ENCODE measurements at regions not wholly inside any gene's neighbourhood (a gene's known extent, or its start where the extent isn't known, plus 50 kb on each side); places are given as distances from the start of the nearest gene placed in this dataset.
"Not testable (repeated sequence)": the region's sequence is repeated elsewhere in the genome, so short reads cannot be mapped to it uniquely, and the experiment has no call there.

DNA sequence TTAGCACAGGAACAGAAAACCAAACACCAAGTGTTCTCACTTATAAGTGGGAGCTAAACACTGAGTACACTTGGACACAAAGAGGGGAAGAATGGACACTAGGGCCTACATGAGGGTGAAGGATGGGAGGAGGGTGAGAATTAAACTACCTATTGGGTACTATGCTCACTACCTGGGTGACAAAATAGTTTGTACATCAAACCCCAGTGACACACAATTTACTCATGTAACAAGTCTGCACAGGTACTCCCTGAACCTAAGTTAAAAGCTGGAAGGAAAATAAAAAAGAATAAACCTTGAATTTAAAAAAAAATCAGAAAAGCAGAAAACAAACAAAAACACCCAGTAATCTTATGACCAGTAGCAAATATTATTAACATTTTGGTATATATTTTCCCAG lies 188.6 kb downstream of the TFAP2B start:
- TF ChIP-seq ZNF8 (CRISPR knock-in tag; IDR thresholded peaks at IDR 0.05), result no peak
- no peak for TF ChIP-seq TOX (CRISPR knock-in tag; IDR thresholded peaks at IDR 0.05; ENCODE audit: borderline replicate concordance)
- ATAC-seq, result no peak

DNA sequence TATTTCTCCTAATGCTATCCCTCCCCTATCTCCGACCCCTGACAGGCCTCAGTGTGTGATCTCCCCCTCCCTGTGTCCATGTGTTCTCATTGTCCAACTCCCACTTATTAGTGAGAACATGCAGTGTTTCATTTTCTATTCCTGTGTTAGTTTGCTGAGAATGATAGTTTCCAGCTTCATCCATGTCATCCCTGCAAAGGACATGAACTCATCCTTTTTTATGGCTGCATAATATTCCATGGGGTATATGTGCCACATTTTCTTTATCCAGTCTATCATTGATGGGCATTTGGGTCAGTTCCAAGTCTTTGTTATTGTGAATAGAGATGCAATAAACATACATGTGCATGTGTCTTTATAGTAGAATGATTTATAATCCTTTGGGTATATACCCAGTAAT lies 190.0 kb downstream of the TFAP2B start:
- not testable (repeated sequence) for ATAC-seq

DNA sequence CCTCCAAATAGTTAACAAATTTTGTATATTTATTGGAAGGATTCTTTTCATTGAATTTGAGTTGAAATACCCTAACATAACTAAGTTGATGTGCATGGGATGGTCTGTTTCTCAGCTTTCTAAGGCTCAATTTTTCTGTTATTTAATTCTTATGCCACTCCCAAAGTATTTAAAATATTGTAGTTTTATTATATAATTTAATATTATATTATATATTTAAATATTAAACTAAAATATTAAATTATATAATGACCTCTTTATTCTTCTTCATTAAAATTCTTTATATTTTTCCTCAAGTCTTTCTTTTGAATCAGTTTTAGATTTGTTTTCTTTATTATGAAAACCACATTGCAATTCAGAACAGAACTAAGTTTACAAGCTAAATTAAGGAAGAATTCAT lies 194.7 kb downstream of the TFAP2B start:
- ATAC-seq, result no peak
- TF ChIP-seq ZC3H10 (CRISPR knock-in tag; IDR thresholded peaks at IDR 0.05) (no peak), BACH2 (CRISPR knock-in tag; IDR thresholded peaks at IDR 0.05; ENCODE audit: borderline replicate concordance) (no peak), PPARA (CRISPR knock-in tag; IDR thresholded peaks at IDR 0.05; ENCODE audit: borderline replicate concordance) (no peak)
- TF ChIP-seq, protein P1, sequence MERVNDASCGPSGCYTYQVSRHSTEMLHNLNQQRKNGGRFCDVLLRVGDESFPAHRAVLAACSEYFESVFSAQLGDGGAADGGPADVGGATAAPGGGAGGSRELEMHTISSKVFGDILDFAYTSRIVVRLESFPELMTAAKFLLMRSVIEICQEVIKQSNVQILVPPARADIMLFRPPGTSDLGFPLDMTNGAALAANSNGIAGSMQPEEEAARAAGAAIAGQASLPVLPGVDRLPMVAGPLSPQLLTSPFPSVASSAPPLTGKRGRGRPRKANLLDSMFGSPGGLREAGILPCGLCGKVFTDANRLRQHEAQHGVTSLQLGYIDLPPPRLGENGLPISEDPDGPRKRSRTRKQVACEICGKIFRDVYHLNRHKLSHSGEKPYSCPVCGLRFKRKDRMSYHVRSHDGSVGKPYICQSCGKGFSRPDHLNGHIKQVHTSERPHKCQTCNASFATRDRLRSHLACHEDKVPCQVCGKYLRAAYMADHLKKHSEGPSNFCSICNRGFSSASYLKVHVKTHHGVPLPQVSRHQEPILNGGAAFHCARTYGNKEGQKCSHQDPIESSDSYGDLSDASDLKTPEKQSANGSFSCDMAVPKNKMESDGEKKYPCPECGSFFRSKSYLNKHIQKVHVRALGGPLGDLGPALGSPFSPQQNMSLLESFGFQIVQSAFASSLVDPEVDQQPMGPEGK (CRISPR knock-in tag; IDR thresholded peaks at IDR 0.05; ENCODE audit: borderline replicate concordance), result no peak
- TF ChIP-seq, protein P2, sequence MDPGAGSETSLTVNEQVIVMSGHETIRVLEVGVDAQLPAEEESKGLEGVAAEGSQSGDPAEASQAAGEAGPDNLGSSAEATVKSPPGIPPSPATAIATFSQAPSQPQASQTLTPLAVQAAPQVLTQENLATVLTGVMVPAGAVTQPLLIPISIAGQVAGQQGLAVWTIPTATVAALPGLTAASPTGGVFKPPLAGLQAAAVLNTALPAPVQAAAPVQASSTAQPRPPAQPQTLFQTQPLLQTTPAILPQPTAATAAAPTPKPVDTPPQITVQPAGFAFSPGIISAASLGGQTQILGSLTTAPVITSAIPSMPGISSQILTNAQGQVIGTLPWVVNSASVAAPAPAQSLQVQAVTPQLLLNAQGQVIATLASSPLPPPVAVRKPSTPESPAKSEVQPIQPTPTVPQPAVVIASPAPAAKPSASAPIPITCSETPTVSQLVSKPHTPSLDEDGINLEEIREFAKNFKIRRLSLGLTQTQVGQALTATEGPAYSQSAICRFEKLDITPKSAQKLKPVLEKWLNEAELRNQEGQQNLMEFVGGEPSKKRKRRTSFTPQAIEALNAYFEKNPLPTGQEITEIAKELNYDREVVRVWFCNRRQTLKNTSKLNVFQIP (CRISPR knock-in tag; IDR thresholded peaks at IDR 0.05; ENCODE audit: borderline replicate concordance, low read depth), result no peak

DNA sequence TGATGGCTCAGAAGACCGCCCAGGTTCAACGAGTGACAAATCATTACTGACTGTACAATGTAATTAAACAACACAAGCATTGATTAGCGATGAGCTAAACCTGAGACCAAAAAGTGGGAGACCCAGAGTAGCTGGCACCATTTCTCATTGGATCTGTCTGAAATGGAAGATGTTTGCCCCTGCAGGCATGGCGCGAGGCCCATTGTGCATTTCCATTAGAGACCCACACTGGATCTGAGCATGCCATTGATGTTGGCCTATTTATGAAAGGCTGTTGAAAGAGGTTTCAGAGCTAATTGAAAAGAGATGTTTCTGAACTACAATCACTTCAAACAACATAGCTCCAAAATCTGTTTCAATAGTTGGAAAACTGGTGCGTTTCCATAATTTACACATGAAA lies 196.7 kb downstream of the TFAP2B start:
- ATAC-seq, result no peak
- TF ChIP-seq ESRRG (CRISPR knock-in tag; IDR thresholded peaks at IDR 0.05) (no peak), TCF4 (CRISPR knock-in tag; IDR thresholded peaks at IDR 0.05; ENCODE audit: borderline replicate concordance) (peak; percentile 23; the same call in 1 of the 2 replicates)

DNA sequence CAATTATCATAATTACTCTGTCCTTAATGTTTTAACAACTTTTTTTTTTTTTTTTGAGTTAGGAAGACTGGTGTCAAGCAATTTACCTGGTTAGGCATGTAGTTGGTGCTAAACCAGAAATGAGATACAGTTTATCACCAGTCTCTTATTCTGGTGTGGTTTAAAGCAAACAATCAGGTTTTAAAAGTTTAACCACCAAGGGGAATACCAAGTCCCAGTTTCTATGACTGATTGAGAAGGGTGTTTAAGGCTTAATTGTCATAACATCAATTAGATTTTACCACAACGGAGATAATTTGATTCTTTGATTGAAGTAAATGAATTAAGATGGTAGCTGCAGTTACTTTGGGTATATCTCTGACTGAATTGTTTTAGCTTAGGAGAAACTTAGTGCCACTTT lies 197.8 kb downstream of the TFAP2B start:
- TF ChIP-seq ZC3H10 (CRISPR knock-in tag; IDR thresholded peaks at IDR 0.05) (no peak), ZNF8 (CRISPR knock-in tag; IDR thresholded peaks at IDR 0.05) (no peak), SNAI2 (CRISPR knock-in tag; IDR thresholded peaks at IDR 0.05) (no peak)
- TF ChIP-seq, protein P3, sequence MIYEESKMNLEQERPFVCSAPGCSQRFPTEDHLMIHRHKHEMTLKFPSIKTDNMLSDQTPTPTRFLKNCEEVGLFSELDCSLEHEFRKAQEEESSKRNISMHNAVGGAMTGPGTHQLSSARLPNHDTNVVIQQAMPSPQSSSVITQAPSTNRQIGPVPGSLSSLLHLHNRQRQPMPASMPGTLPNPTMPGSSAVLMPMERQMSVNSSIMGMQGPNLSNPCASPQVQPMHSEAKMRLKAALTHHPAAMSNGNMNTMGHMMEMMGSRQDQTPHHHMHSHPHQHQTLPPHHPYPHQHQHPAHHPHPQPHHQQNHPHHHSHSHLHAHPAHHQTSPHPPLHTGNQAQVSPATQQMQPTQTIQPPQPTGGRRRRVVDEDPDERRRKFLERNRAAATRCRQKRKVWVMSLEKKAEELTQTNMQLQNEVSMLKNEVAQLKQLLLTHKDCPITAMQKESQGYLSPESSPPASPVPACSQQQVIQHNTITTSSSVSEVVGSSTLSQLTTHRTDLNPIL (CRISPR knock-in tag; IDR thresholded peaks at IDR 0.05; ENCODE audit: low read depth), result no peak
- no peak for ATAC-seq

DNA sequence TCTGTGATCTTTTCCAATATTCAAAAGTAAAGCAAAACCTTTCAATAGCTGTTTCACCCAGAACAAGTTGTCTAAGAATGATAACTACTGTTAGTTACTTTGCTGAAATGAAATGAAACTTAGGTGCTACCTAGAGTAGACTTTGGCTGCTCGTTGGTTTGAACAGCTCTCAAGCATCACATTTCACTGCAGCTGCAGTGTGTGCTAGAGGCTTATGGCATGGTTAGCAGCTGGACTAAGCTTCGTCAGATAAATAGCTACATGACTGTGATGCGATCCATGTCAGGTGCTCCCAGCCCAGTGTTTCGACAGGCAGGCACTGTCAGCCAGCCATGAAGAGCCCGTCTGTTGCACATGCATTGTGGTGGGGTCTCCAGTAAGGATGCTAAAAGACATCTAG lies 201.1 kb downstream of the TFAP2B start:
- ATAC-seq, result no peak
- TF ChIP-seq TOX (CRISPR knock-in tag; IDR thresholded peaks at IDR 0.05; ENCODE audit: borderline replicate concordance) (no peak), OSR1 (CRISPR knock-in tag; IDR thresholded peaks at IDR 0.05) (no peak), TCF4 (CRISPR knock-in tag; IDR thresholded peaks at IDR 0.05; ENCODE audit: borderline replicate concordance) (no peak), PPARA (CRISPR knock-in tag; IDR thresholded peaks at IDR 0.05; ENCODE audit: borderline replicate concordance) (no peak), ZFP30 (CRISPR knock-in tag; IDR thresholded peaks at IDR 0.05) (no peak), ZNF565 (CRISPR knock-in tag; conservative IDR thresholded peaks at IDR 0.05; ENCODE audit: low read depth) (no peak), GLIS3 (CRISPR knock-in tag; IDR thresholded peaks at IDR 0.05) (no peak)

DNA sequence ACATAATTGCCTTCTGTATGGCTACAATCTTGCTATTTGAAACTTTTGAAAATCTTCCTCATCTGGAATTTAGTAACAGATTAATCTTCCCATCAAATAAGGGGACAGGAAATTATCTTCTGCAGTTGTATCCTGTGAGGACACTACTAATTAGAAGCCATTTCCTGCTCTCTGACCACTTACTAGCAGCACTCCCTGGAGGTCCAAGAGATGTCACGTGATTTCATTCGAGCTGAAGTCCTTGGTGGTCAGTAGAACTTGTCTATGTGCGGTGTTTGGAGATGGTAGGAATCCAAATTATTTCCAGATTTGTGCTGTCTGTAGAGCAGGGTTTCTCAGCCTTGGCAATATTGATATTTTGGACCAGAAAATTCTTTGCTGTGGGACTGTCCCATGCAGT lies 202.5 kb downstream of the TFAP2B start:
- ATAC-seq, result no peak
- TF ChIP-seq ZNF565 (CRISPR knock-in tag; conservative IDR thresholded peaks at IDR 0.05; ENCODE audit: low read depth) (no peak), OSR1 (CRISPR knock-in tag; IDR thresholded peaks at IDR 0.05) (no peak), ZFP3 (CRISPR knock-in tag; IDR thresholded peaks at IDR 0.05) (no peak), RARB (CRISPR knock-in tag; IDR thresholded peaks at IDR 0.05) (no peak), PPARA (CRISPR knock-in tag; IDR thresholded peaks at IDR 0.05; ENCODE audit: borderline replicate concordance) (no peak), ESRRG (CRISPR knock-in tag; IDR thresholded peaks at IDR 0.05) (no peak), TCF4 (CRISPR knock-in tag; IDR thresholded peaks at IDR 0.05; ENCODE audit: borderline replicate concordance) (no peak), CSDC2 (CRISPR knock-in tag; IDR thresholded peaks at IDR 0.05) (no peak), ZNF70 (CRISPR knock-in tag; IDR thresholded peaks at IDR 0.05) (no peak), SNAI2 (CRISPR knock-in tag; IDR thresholded peaks at IDR 0.05) (no peak), GLIS3 (CRISPR knock-in tag; IDR thresholded peaks at IDR 0.05) (no peak), ISL1 (CRISPR knock-in tag; IDR thresholded peaks at IDR 0.05) (no peak)
- TF ChIP-seq, protein P4, sequence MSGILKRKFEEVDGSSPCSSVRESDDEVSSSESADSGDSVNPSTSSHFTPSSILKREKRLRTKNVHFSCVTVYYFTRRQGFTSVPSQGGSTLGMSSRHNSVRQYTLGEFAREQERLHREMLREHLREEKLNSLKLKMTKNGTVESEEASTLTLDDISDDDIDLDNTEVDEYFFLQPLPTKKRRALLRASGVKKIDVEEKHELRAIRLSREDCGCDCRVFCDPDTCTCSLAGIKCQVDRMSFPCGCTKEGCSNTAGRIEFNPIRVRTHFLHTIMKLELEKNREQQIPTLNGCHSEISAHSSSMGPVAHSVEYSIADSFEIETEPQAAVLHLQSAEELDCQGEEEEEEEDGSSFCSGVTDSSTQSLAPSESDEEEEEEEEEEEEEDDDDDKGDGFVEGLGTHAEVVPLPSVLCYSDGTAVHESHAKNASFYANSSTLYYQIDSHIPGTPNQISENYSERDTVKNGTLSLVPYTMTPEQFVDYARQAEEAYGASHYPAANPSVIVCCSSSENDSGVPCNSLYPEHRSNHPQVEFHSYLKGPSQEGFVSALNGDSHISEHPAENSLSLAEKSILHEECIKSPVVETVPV (CRISPR knock-in tag; IDR thresholded peaks at IDR 0.05), result no peak
- TF ChIP-seq, protein P3 (CRISPR knock-in tag; IDR thresholded peaks at IDR 0.05; ENCODE audit: low read depth), result no peak
- TF ChIP-seq, protein P5, sequence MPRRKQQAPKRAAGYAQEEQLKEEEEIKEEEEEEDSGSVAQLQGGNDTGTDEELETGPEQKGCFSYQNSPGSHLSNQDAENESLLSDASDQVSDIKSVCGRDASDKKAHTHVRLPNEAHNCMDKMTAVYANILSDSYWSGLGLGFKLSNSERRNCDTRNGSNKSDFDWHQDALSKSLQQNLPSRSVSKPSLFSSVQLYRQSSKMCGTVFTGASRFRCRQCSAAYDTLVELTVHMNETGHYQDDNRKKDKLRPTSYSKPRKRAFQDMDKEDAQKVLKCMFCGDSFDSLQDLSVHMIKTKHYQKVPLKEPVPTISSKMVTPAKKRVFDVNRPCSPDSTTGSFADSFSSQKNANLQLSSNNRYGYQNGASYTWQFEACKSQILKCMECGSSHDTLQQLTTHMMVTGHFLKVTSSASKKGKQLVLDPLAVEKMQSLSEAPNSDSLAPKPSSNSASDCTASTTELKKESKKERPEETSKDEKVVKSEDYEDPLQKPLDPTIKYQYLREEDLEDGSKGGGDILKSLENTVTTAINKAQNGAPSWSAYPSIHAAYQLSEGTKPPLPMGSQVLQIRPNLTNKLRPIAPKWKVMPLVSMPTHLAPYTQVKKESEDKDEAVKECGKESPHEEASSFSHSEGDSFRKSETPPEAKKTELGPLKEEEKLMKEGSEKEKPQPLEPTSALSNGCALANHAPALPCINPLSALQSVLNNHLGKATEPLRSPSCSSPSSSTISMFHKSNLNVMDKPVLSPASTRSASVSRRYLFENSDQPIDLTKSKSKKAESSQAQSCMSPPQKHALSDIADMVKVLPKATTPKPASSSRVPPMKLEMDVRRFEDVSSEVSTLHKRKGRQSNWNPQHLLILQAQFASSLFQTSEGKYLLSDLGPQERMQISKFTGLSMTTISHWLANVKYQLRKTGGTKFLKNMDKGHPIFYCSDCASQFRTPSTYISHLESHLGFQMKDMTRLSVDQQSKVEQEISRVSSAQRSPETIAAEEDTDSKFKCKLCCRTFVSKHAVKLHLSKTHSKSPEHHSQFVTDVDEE (CRISPR knock-in tag; IDR thresholded peaks at IDR 0.05), result no peak

All from SK-N-SH treated with all-trans-retinoic acid at 6 μM for 48 hours (cell line).